Fibroblast of lung (primary cell): ENCODE measurements at regions not wholly inside any gene's neighbourhood (a gene's known extent, or its start where the extent isn't known, plus 50 kb on each side); places are given as distances from the start of the nearest gene placed in this dataset.

Experiments
- CTCF ChIP-seq, 2 donors: IDR thresholded peaks in 1 of 2; conservative IDR thresholded peaks in 1 of 2; 1 replicate in 1 of 2; 2 replicates in 1 of 2; pipeline ENCODE4 v1.5.1; 2011 to 2012; ENCODE audit warnings: low read length in 2 of 2, control low read depth in 1 of 2, inconsistent platforms in 1 of 2, low read depth in 1 of 2, mild to moderate bottlenecking in 1 of 2
- EZH2 ChIP-seq: IDR thresholded peaks from 2 replicates; pipeline ENCODE4 v1.5.1; 2012; ENCODE audit warnings: low read length, control low read depth, mild to moderate bottlenecking; ENCODE audit errors: missing control alignments

DNA sequence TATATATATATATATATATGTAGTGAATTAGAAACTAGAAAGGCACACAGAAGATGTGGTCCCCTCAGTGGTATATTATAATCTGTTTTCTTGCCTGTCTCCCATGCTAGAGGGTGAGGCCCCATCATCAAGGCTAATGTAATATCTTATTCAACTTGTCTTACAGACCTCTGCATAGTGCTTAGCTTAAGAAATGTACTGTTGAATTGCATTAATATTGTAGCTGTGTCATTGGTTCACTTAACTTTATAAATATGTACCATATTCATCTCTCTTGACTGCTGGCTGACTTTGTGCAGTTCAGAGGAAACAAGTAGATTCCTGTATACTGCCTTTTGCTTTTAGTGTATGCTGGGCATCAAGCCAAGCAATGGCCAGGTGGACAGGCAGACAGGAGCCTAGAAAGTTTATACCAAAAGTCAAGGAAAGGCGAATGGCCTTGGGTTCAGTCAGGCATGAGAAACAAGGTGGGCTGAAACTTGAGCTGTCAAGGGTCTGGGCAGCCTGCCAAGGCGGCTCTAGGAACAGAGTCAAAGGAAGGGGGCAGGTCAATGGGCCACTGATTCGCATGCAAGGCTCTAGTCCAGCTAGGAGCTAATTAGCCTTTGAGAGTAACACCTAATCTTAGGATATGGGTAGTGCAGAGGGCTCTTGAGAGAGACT is 78.8 kb upstream of the LEF1 start:
- TF ChIP-seq EZH2, result no peak
- no peak for TF ChIP-seq CTCF (conservative IDR thresholded peaks at IDR 0.05 in 1 of 2, IDR thresholded peaks at IDR 0.05 in 1 of 2; ENCODE audit: low read depth in 1 of 2, low read length in 2 of 2)
